Epithelial cell of esophagus (primary cell): ENCODE measurements at regions not wholly inside any gene's neighbourhood (a gene's known extent, or its start where the extent isn't known, plus 50 kb on each side); places are given as distances from the start of the nearest gene placed in this dataset.
"Not testable (repeated sequence)": the region's sequence is repeated elsewhere in the genome, so short reads cannot be mapped to it uniquely, and the experiment has no call there.

Experiments
- DNase-seq: peaks from one replicate; pipeline ENCODE4 v3.0.0; 2010; ENCODE audit warnings: low read depth
- H3K4me3 ChIP-seq: 2 replicates; pipeline ENCODE4 v1.5.1; 2011; ENCODE audit warnings: mild to moderate bottlenecking, low read length, control low read depth
- CTCF ChIP-seq: IDR thresholded peaks from 2 replicates; pipeline ENCODE4 v1.5.1; 2011; ENCODE audit warnings: low read depth, mild to moderate bottlenecking, low read length, control low read depth, inconsistent platforms; ENCODE audit not compliant: insufficient read depth; ENCODE audit errors: missing control alignments

- no peak for TF ChIP-seq CTCF
- DNase-seq, result peak; percentile 80
- H3K4me3 ChIP-seq, result no peak overlapping the region
Observed at GRCh38 chr20:12847872-12848271, 160.9 kb upstream of the SPTLC3 start.

GRCh38 chr20:12849225-12849910 lies 159.4 kb upstream of the SPTLC3 start:
- no peak for DNase-seq
- no peak for TF ChIP-seq CTCF
- no peak overlapping the region for H3K4me3 ChIP-seq

- not testable (repeated sequence) for DNase-seq, H3K4me3 ChIP-seq
Observed at GRCh38 chr20:12857643-12858042, 151.1 kb upstream of the SPTLC3 start.

GRCh38 chr20:12860619-12861247 lies 148.0 kb upstream of the SPTLC3 start:
- no peak overlapping the region for H3K4me3 ChIP-seq
- DNase-seq, result peak; percentile 10
- TF ChIP-seq CTCF, result no peak

- H3K4me3 ChIP-seq, result no peak overlapping the region
- DNase-seq, result no peak
- TF ChIP-seq CTCF, result no peak
Observed at GRCh38 chr20:12869669-12870068, 139.1 kb upstream of the SPTLC3 start.

GRCh38 chr20:12870588-12870987 lies 138.2 kb upstream of the SPTLC3 start:
- no peak overlapping the region for H3K4me3 ChIP-seq
- TF ChIP-seq CTCF, result no peak
- no peak for DNase-seq

- TF ChIP-seq CTCF, result no peak
- no peak for DNase-seq
- H3K4me3 ChIP-seq, result no peak overlapping the region
Observed at GRCh38 chr20:12874933-12875332, 133.8 kb upstream of the SPTLC3 start.
